GM12878 (cell line): ENCODE measurements at regions not wholly inside any gene's neighbourhood (a gene's known extent, or its start where the extent isn't known, plus 50 kb on each side); places are given as distances from the start of the nearest gene placed in this dataset.

Experiments used
- CREM ChIP-seq: IDR thresholded peaks from 2 replicates; pipeline ENCODE4 v1.6.1; 2014; ENCODE audit warnings: antibody characterized with exemption, low read depth
- CTCF ChIP-seq, 3 experiments: IDR thresholded peaks in 2 of 3; conservative IDR thresholded peaks in 1 of 3; 2 replicates each; pipeline ENCODE4 v1.5.1; 2011; ENCODE audit warnings: low read depth in 3 of 3, low read length in 3 of 3, mild to moderate bottlenecking in 3 of 3, control low read depth in 2 of 3, moderate library complexity in 2 of 3, inconsistent platforms in 1 of 3, mixed read lengths in 1 of 3; ENCODE audit not compliant: control insufficient read depth in 2 of 3, insufficient read depth in 1 of 3; ENCODE audit errors: extremely low read depth in 1 of 3
- FOXM1 ChIP-seq: IDR thresholded peaks from 2 replicates; pipeline ENCODE4 v1.6.1; 2012; ENCODE audit warnings: low read depth, mild to moderate bottlenecking, inconsistent platforms, low read length, moderate library complexity
- POLR2A ChIP-seq: IDR thresholded peaks from 2 replicates; pipeline ENCODE4 v1.6.1; 2011; ENCODE audit warnings: low read depth, mild to moderate bottlenecking, low read length
- SIX5 ChIP-seq: IDR thresholded peaks from 2 replicates; pipeline ENCODE4 v1.6.1; 2011; ENCODE audit warnings: mild to moderate bottlenecking, low read depth, low read length, moderate library complexity; ENCODE audit not compliant: severe bottlenecking
- SP1 ChIP-seq: IDR thresholded peaks from one replicate; pipeline ENCODE4 v1.6.1; 2011; ENCODE audit warnings: low read depth, low read length
- ZBTB4 ChIP-seq: fragments of 450-650 bp; formaldehyde crosslinking; IDR thresholded peaks from 2 replicates; pipeline ENCODE4 v1.4.0; 2022; ENCODE audit warnings: mild to moderate bottlenecking, moderate library complexity
- ZNF274 ChIP-seq: IDR thresholded peaks from one replicate; pipeline ENCODE4 v1.8.0; 2011; ENCODE audit not compliant: insufficient read length, insufficient read depth
- TF ChIP-seq, protein P1 (sequence below): fragments of 450-650 bp; IDR thresholded peaks from 2 replicates; pipeline ENCODE4 v1.6.1; 2017; ENCODE audit warnings: mild to moderate bottlenecking
- TF ChIP-seq, protein P2 (sequence below): IDR thresholded peaks from 2 replicates; pipeline ENCODE4 v1.6.1; 2011; ENCODE audit warnings: borderline replicate concordance, low read depth, mild to moderate bottlenecking, moderate library complexity, mixed read lengths, low read length; ENCODE audit not compliant: insufficient read depth; ENCODE audit errors: extremely low read length

DNA sequence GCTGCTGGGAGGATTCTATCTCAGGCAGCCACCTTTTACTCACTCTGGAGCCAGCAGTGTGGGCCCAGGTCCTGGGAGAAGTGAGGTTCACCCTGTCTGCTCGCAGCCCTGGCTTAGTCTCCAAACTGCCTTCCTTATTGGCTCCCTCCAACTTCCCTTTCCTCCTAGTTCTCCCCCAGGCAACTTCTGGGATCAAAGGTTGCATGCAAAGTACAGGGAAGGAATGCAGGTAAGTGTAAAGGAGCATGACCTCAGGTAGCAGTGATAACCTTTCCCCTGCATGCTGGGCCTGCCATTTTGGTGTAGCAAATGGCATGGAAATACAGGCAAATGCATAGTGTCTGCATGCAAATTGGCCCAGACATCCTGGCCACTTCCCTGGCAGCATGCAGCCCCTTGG, 53.8 kb upstream of the ARAP3 start:
- TF ChIP-seq FOXM1 = no peak
- no peak for TF ChIP-seq ZNF274
- no peak for TF ChIP-seq ZBTB4 (CRISPR knock-in tag)
- TF ChIP-seq SIX5 = no peak
- TF ChIP-seq CTCF (IDR thresholded peaks at IDR 0.05 in 2 of 3, conservative IDR thresholded peaks at IDR 0.05 in 1 of 3; ENCODE audit: control insufficient read depth in 2 of 3, extremely low read depth in 1 of 3, insufficient read depth in 1 of 3, low read depth in 3 of 3, low read length in 3 of 3) = no peak
- TF ChIP-seq, protein P1, sequence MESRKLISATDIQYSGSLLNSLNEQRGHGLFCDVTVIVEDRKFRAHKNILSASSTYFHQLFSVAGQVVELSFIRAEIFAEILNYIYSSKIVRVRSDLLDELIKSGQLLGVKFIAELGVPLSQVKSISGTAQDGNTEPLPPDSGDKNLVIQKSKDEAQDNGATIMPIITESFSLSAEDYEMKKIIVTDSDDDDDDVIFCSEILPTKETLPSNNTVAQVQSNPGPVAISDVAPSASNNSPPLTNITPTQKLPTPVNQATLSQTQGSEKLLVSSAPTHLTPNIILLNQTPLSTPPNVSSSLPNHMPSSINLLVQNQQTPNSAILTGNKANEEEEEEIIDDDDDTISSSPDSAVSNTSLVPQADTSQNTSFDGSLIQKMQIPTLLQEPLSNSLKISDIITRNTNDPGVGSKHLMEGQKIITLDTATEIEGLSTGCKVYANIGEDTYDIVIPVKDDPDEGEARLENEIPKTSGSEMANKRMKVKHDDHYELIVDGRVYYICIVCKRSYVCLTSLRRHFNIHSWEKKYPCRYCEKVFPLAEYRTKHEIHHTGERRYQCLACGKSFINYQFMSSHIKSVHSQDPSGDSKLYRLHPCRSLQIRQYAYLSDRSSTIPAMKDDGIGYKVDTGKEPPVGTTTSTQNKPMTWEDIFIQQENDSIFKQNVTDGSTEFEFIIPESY = no peak
- no peak for TF ChIP-seq CREM
- TF ChIP-seq, protein P2, sequence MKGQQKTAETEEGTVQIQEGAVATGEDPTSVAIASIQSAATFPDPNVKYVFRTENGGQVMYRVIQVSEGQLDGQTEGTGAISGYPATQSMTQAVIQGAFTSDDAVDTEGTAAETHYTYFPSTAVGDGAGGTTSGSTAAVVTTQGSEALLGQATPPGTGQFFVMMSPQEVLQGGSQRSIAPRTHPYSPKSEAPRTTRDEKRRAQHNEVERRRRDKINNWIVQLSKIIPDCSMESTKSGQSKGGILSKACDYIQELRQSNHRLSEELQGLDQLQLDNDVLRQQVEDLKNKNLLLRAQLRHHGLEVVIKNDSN = no peak
- TF ChIP-seq SP1 = no peak
- no peak for TF ChIP-seq POLR2A
